ENCODE measurements at regions not wholly inside any gene's neighbourhood (a gene's known extent, or its start where the extent isn't known, plus 50 kb on each side); places are given as distances from the start of the nearest gene placed in this dataset.

- ATAC-seq: no peak
- TF ChIP-seq CTCF (IDR thresholded peaks at IDR 0.05): no peak
- no peak for DNase-seq
- H3K27me3 ChIP-seq: no peaks in the 10 kb centered on the region
- WGBS, 2 donors: 65 to 83% methylated on average over 2 of the region's 2 CpGs
- peaks cover 0 to 4% (median 0%) of the 10 kb centered on the region in 9 donors for H3K4me1 ChIP-seq
- H3K27ac ChIP-seq: no peak overlapping the region
- no peak overlapping the region for H3K4me3 ChIP-seq
- H3K9me3 ChIP-seq: peaks cover 0 to 14% (median 8%) of the 10 kb centered on the region in 11 donors
- H3K36me3 ChIP-seq: no peaks in the 10 kb centered on the region
- intact Hi-C loops (cut with DNase I): no loop called here
These were observed 179.5 kb upstream of the TARS1 start for GRCh38 chr5:33261305-33261704.

- intact Hi-C loops (cut with DNase I): no loop called here
- Histone ChIP-seq H3K4me1 (peaks cover 0 to 4% (median 0%) of the 10 kb centered on the region in 9 donors), H3K27me3 (no peaks in the 10 kb centered on the region), H3K9me3 (peaks cover 0 to 14% (median 8%) of the 10 kb centered on the region in 11 donors), H3K36me3 (no peaks in the 10 kb centered on the region), H3K4me3 (no peak overlapping the region), H3K27ac (no peak overlapping the region)
- WGBS, 2 donors: 90 to 95% methylated on average over 2 of the region's 2 CpGs
- ATAC-seq (no peak), DNase-seq (no peak)
- TF ChIP-seq CTCF (IDR thresholded peaks at IDR 0.05): no peak
These were observed 179.0 kb upstream of the TARS1 start for GRCh38 chr5:33261747-33262146.

GRCh38 chr5:33267801-33268200 lies 173.0 kb upstream of the TARS1 start:
- no peak for DNase-seq
- no peak overlapping the region for H3K4me3 ChIP-seq
- no peak for TF ChIP-seq CTCF (IDR thresholded peaks at IDR 0.05)
- H3K4me1 ChIP-seq: no peaks in the 10 kb centered on the region
- intact Hi-C loops (cut with DNase I): no loop called here
- no peaks in the 10 kb centered on the region for H3K27me3 ChIP-seq
- H3K27ac ChIP-seq: no peak overlapping the region
- no peak for ATAC-seq
- H3K36me3 ChIP-seq: no peaks in the 10 kb centered on the region
- WGBS, 2 donors: 82 to 87% methylated on average over 1 of the region's 1 CpG
- H3K9me3 ChIP-seq: peaks cover 0 to 14% (median 8%) of the 10 kb centered on the region in 11 donors

GRCh38 chr5:33268374-33268773 lies 172.4 kb upstream of the TARS1 start:
- peaks cover 0 to 14% (median 8%) of the 10 kb centered on the region in 11 donors for H3K9me3 ChIP-seq
- H3K27me3 ChIP-seq: no peaks in the 10 kb centered on the region
- TF ChIP-seq CTCF (IDR thresholded peaks at IDR 0.05): no peak
- no peak overlapping the region for H3K4me3 ChIP-seq
- DNase-seq: no peak
- no peak for ATAC-seq
- WGBS, 2 donors: 68 to 79% methylated on average over 4 of the region's 4 CpGs
- no peaks in the 10 kb centered on the region for H3K36me3 ChIP-seq
- H3K27ac ChIP-seq: no peak overlapping the region
- intact Hi-C loops (cut with DNase I): no loop called here
- H3K4me1 ChIP-seq: no peaks in the 10 kb centered on the region

All from heart right ventricle (tissue), 16 donors.